H7 (cell line): ENCODE measurements at regions not wholly inside any gene's neighbourhood (a gene's known extent, or its start where the extent isn't known, plus 50 kb on each side); places are given as distances from the start of the nearest gene placed in this dataset.

ENCODE experiments used
- DNase-seq: peaks from one replicate; pipeline ENCODE4 v3.0.0; 2012
- H3K27me3 ChIP-seq: 2 replicates; pipeline ENCODE4 v1.6.0; 2011; ENCODE audit warnings: mild to moderate bottlenecking, low read length; ENCODE audit not compliant: control insufficient read depth, insufficient read depth
- H3K36me3 ChIP-seq: replicated peaks from 2 replicates; pipeline ENCODE4 v1.5.1; 2011; ENCODE audit warnings: low read length; ENCODE audit not compliant: control insufficient read depth, insufficient read depth
- H3K4me3 ChIP-seq: 2 replicates; pipeline ENCODE4 v1.5.1; 2011; ENCODE audit warnings: low read depth, mild to moderate bottlenecking, control low read depth, low read length, moderate library complexity; ENCODE audit not compliant: insufficient read depth

GRCh38 chr15:31814082-31814481 is 216.2 kb upstream of the CHRNA7 start:
- Histone ChIP-seq H3K4me3 (no peak overlapping the region), H3K36me3 (no peaks in the 10 kb centered on the region), H3K27me3 (no peaks in the 10 kb centered on the region)
- DNase-seq = no peak

GRCh38 chr15:31815411-31816155 is 214.7 kb upstream of the CHRNA7 start:
- DNase-seq = no peak
- H3K4me3 ChIP-seq = no peak overlapping the region
- no peaks in the 10 kb centered on the region for H3K36me3 ChIP-seq
- H3K27me3 ChIP-seq = no peaks in the 10 kb centered on the region

- DNase-seq = no peak
- no peaks in the 10 kb centered on the region for H3K27me3 ChIP-seq
- H3K4me3 ChIP-seq = no peak overlapping the region
- H3K36me3 ChIP-seq = no peaks in the 10 kb centered on the region
Measured at GRCh38 chr15:31822463-31822862, 207.9 kb upstream of the CHRNA7 start.

GRCh38 chr15:31824024-31824423 is 206.3 kb upstream of the CHRNA7 start:
- H3K4me3 ChIP-seq = no peak overlapping the region
- H3K27me3 ChIP-seq = no peaks in the 10 kb centered on the region
- no peaks in the 10 kb centered on the region for H3K36me3 ChIP-seq
- DNase-seq = no peak

GRCh38 chr15:31828594-31828993 is 201.7 kb upstream of the CHRNA7 start:
- Histone ChIP-seq H3K36me3 (no peaks in the 10 kb centered on the region), H3K27me3 (no peaks in the 10 kb centered on the region), H3K4me3 (no peak overlapping the region)
- DNase-seq = no peak

GRCh38 chr15:31830591-31830990 is 199.7 kb upstream of the CHRNA7 start:
- Histone ChIP-seq H3K36me3 (no peaks in the 10 kb centered on the region), H3K27me3 (no peaks in the 10 kb centered on the region), H3K4me3 (no peak overlapping the region)
- DNase-seq = no peak

GRCh38 chr15:31831596-31831995 is 198.7 kb upstream of the CHRNA7 start:
- Histone ChIP-seq H3K4me3 (no peak overlapping the region), H3K36me3 (no peaks in the 10 kb centered on the region), H3K27me3 (no peaks in the 10 kb centered on the region)
- DNase-seq = no peak

GRCh38 chr15:31834654-31835053 is 195.7 kb upstream of the CHRNA7 start:
- Histone ChIP-seq H3K27me3 (no peaks in the 10 kb centered on the region), H3K4me3 (no peak overlapping the region), H3K36me3 (no peaks in the 10 kb centered on the region)
- no peak for DNase-seq

- no peaks in the 10 kb centered on the region for H3K36me3 ChIP-seq
- H3K4me3 ChIP-seq = no peak overlapping the region
- H3K27me3 ChIP-seq = no peaks in the 10 kb centered on the region
- no peak for DNase-seq
Measured at GRCh38 chr15:31839388-31839787, 190.9 kb upstream of the CHRNA7 start.

GRCh38 chr15:31840849-31841476 is 189.4 kb upstream of the CHRNA7 start:
- Histone ChIP-seq H3K4me3 (no peak overlapping the region), H3K36me3 (no peaks in the 10 kb centered on the region), H3K27me3 (no peaks in the 10 kb centered on the region)
- no peak for DNase-seq

- Histone ChIP-seq H3K4me3 (no peak overlapping the region), H3K27me3 (no peaks in the 10 kb centered on the region), H3K36me3 (no peaks in the 10 kb centered on the region)
- no peak for DNase-seq
Measured at GRCh38 chr15:31842532-31843195, 187.7 kb upstream of the CHRNA7 start.

- no peak for DNase-seq
- no peak overlapping the region for H3K4me3 ChIP-seq
Measured at GRCh38 chr15:31843426-31844055, 186.8 kb upstream of the CHRNA7 start.

GRCh38 chr15:31845791-31846190 is 184.5 kb upstream of the CHRNA7 start:
- H3K27me3 ChIP-seq = no peaks in the 10 kb centered on the region

More at GRCh38 chr15:31843426-31844055, 186.8 kb upstream of the CHRNA7 start:
- no peaks in the 10 kb centered on the region for H3K36me3 ChIP-seq
- no peaks in the 10 kb centered on the region for H3K27me3 ChIP-seq

GRCh38 chr15:31847961-31848360 is 182.4 kb upstream of the CHRNA7 start:
- no peak for DNase-seq
- Histone ChIP-seq H3K27me3 (no peaks in the 10 kb centered on the region), H3K4me3 (no peak overlapping the region), H3K36me3 (no peaks in the 10 kb centered on the region)

More at GRCh38 chr15:31845791-31846190, 184.5 kb upstream of the CHRNA7 start:
- Histone ChIP-seq H3K4me3 (no peak overlapping the region), H3K36me3 (no peaks in the 10 kb centered on the region)
- no peak for DNase-seq

GRCh38 chr15:31848621-31849020 is 181.7 kb upstream of the CHRNA7 start:
- H3K4me3 ChIP-seq = no peak overlapping the region
- DNase-seq = no peak
- no peaks in the 10 kb centered on the region for H3K27me3 ChIP-seq
- H3K36me3 ChIP-seq = no peaks in the 10 kb centered on the region
